Coronary artery (tissue), 2 donors: ENCODE measurements at regions not wholly inside any gene's neighbourhood (a gene's known extent, or its start where the extent isn't known, plus 50 kb on each side); places are given as distances from the start of the nearest gene placed in this dataset.

Source experiments
- DNase-seq: peaks from one replicate; pipeline ENCODE4 v3.0.0-alpha.2; 2017; ENCODE audit warnings: low spot score
- H3K27ac ChIP-seq, 2 donors: fragments of 200-600 bp; sonication (generic); one replicate each; pipeline ENCODE4 v1.5.1; 2016 to 2019
- H3K4me3 ChIP-seq: fragments of 200-600 bp; sonication (generic); 2 replicates; pipeline ENCODE4 v1.5.1; 2016; ENCODE audit warnings: mild to moderate bottlenecking, moderate library complexity
- TF ChIP-seq, protein P1 (sequence below): fragments of 200-600 bp; sonication (generic); IDR thresholded peaks from one replicate; pipeline ENCODE4 v1.5.1; 2019; ENCODE audit warnings: antibody characterized with exemption

GRCh38 chr3:144381607-144382006 is 410.0 kb downstream of the DIPK2A start:
- no peak overlapping the region for H3K4me3 ChIP-seq
- DNase-seq, result no peak
- TF ChIP-seq, protein P1, sequence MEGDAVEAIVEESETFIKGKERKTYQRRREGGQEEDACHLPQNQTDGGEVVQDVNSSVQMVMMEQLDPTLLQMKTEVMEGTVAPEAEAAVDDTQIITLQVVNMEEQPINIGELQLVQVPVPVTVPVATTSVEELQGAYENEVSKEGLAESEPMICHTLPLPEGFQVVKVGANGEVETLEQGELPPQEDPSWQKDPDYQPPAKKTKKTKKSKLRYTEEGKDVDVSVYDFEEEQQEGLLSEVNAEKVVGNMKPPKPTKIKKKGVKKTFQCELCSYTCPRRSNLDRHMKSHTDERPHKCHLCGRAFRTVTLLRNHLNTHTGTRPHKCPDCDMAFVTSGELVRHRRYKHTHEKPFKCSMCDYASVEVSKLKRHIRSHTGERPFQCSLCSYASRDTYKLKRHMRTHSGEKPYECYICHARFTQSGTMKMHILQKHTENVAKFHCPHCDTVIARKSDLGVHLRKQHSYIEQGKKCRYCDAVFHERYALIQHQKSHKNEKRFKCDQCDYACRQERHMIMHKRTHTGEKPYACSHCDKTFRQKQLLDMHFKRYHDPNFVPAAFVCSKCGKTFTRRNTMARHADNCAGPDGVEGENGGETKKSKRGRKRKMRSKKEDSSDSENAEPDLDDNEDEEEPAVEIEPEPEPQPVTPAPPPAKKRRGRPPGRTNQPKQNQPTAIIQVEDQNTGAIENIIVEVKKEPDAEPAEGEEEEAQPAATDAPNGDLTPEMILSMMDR, result no peak
- H3K27ac ChIP-seq, result no peak overlapping the region

GRCh38 chr3:144384241-144384979 is 412.8 kb downstream of the DIPK2A start:
- TF ChIP-seq, protein P1, result no peak
- H3K27ac ChIP-seq, result no peak overlapping the region
- DNase-seq, result no peak
- no peak overlapping the region for H3K4me3 ChIP-seq

- H3K27ac ChIP-seq, result no peak overlapping the region
- no peak for DNase-seq
Measured at GRCh38 chr3:144390786-144391185, 419.2 kb downstream of the DIPK2A start.

DNA sequence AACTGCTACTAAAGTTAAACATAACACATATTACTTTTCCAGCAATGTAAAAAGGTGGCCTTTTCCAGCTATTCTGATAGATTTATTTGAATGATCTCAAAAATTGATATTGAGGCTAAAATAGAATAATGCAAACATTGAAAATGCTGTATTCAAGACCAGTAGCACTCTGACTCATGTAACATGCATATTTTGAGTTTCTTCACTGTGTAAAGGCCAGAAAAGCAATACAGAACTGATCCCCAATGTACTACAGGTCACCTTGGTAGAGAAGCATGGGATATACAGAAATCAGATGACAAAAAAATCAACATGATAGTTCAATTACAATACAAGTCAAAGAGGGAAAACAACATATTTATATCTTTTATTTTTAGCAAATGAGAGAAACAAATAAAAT is 419.6 kb downstream of the DIPK2A start:
- no peak for DNase-seq
- TF ChIP-seq, protein P1, result no peak
- no peak overlapping the region for H3K4me3 ChIP-seq
- no peak overlapping the region for H3K27ac ChIP-seq

More at GRCh38 chr3:144390786-144391185, 419.2 kb downstream of the DIPK2A start:
- H3K4me3 ChIP-seq, result no peak overlapping the region
- TF ChIP-seq, protein P1, result no peak

DNA sequence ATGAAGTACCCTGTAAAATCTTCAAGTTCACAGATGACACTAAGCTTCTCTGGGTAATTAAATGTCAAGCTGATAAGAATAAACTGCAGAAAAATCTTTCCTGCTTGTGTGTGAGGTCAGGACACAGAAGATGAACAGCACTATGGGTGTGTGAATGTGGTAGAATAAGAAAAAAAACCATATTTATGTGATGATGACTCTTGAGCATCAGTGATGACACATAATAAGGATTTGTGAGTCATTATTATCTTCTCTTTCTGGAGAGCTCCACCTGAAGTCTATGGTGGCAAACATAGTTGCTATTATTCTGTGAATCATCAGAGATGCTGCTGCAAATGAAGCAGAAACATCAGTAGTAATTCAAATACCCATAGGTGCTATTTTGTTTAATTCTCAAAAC is 422.4 kb downstream of the DIPK2A start:
- TF ChIP-seq, protein P1, result no peak
- no peak for DNase-seq
- H3K4me3 ChIP-seq, result no peak overlapping the region
- no peak overlapping the region for H3K27ac ChIP-seq

DNA sequence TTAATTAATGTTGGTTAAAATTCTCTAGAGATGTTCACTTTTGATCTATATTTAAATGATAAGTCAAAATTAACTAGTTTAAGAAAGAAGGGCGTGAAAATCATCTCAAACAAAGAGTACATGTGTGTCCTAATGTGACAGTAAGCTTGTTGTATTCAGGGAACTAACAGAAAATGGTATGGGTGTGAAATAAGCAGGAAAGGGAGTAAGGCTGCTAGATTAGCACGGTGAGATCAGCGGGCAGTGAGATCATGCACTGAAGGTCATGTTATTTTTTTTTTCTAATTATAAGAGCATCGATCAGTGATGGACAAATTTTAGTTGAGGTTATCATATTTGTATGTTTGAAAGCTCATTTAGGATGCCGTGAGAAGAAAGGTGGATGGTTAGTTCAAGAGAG is 430.8 kb downstream of the DIPK2A start:
- Histone ChIP-seq H3K27ac (no peak overlapping the region), H3K4me3 (no peak overlapping the region)
- TF ChIP-seq, protein P1, result no peak
- DNase-seq, result no peak

GRCh38 chr3:144403040-144403457 is 431.4 kb downstream of the DIPK2A start:
- H3K4me3 ChIP-seq, result no peak overlapping the region
- no peak overlapping the region for H3K27ac ChIP-seq
- no peak for DNase-seq
- TF ChIP-seq, protein P1, result no peak
